Keratinocyte (primary cell): ENCODE measurements at regions not wholly inside any gene's neighbourhood (a gene's known extent, or its start where the extent isn't known, plus 50 kb on each side); places are given as distances from the start of the nearest gene placed in this dataset.

Source experiments
- DNase-seq: peaks from one replicate; pipeline ENCODE4 v3.0.0-alpha.2; 2011; ENCODE audit warnings: low read depth, missing footprints, low spot score
- FAIRE-seq: peaks from 2 replicates; lab custom pipeline; 2011; peaks lifted over from hg19 to GRCh38; lab: Jason Lieb, UNC
- H2AFZ ChIP-seq: 2 replicates; pipeline ENCODE4 v1.6.0; 2012; ENCODE audit warnings: low read length, control low read depth, inconsistent platforms; ENCODE audit not compliant: control insufficient read depth
- H3K27ac ChIP-seq: 2 replicates; pipeline ENCODE4 v1.5.1; 2011; ENCODE audit warnings: low read length; ENCODE audit not compliant: control insufficient read depth, insufficient read depth
- H3K27me3 ChIP-seq: 3 replicates; pipeline ENCODE4 v1.6.0; 2011; ENCODE audit warnings: low read length; ENCODE audit not compliant: control insufficient read depth, insufficient read depth; ENCODE audit errors: extremely low read depth
- H3K36me3 ChIP-seq, 2 experiments: 2 replicates in 1 of 2; 3 replicates in 1 of 2; pipeline ENCODE4 v1.5.1; 2011; ENCODE audit warnings: low read length in 2 of 2, mild to moderate bottlenecking in 1 of 2; ENCODE audit not compliant: control insufficient read depth in 2 of 2, insufficient read depth in 2 of 2; ENCODE audit errors: extremely low read depth in 1 of 2
- H3K4me1 ChIP-seq: 3 replicates; pipeline ENCODE4 v1.5.1; 2011; ENCODE audit warnings: low read length; ENCODE audit not compliant: control insufficient read depth, insufficient read depth; ENCODE audit errors: extremely low read depth
- H3K4me2 ChIP-seq: 3 replicates; pipeline ENCODE4 v1.6.0; 2011; ENCODE audit warnings: low read depth, low read length; ENCODE audit not compliant: control insufficient read depth, insufficient read depth; ENCODE audit errors: extremely low read depth
- H3K4me3 ChIP-seq, 3 experiments: fragments of 200-600 bp in 1 of 3; sonication (generic) in 1 of 3; 2 replicates in 2 of 3; 3 replicates in 1 of 3; pipeline ENCODE4 v1.5.1; 2011 to 2016; ENCODE audit warnings: low read length in 3 of 3, mild to moderate bottlenecking in 3 of 3, control low read depth in 2 of 3, inconsistent platforms in 1 of 3, low read depth in 1 of 3, mixed read lengths in 1 of 3, mixed run types in 1 of 3, moderate library complexity in 1 of 3; ENCODE audit not compliant: control insufficient read depth in 2 of 3, insufficient read depth in 2 of 3; ENCODE audit errors: extremely low read depth in 1 of 3
- H3K79me2 ChIP-seq: 2 replicates; pipeline ENCODE4 v1.6.0; 2012; ENCODE audit warnings: low read length; ENCODE audit not compliant: control insufficient read depth, insufficient read depth
- H3K9ac ChIP-seq: 3 replicates; pipeline ENCODE4 v1.6.0; 2011; ENCODE audit warnings: low read length; ENCODE audit not compliant: control insufficient read depth, insufficient read depth; ENCODE audit errors: extremely low read depth
- H3K9me1 ChIP-seq: 3 replicates; pipeline ENCODE4 v1.6.0; 2011; ENCODE audit warnings: low read length; ENCODE audit not compliant: control insufficient read depth, insufficient read depth; ENCODE audit errors: extremely low read depth
- H3K9me3 ChIP-seq: 2 replicates; pipeline ENCODE4 v1.5.1; 2012; ENCODE audit warnings: low read depth, low read length; ENCODE audit not compliant: control insufficient read depth
- H4K20me1 ChIP-seq: 3 replicates; pipeline ENCODE4 v1.6.0; 2011; ENCODE audit warnings: low read length; ENCODE audit not compliant: control insufficient read depth, insufficient read depth; ENCODE audit errors: extremely low read depth
- EZH2 ChIP-seq: IDR thresholded peaks from one replicate; pipeline ENCODE4 v1.6.1; 2012; ENCODE audit warnings: inconsistent platforms, mild to moderate bottlenecking, low read length, moderate library complexity
- dilution Hi-C: fragments of 300-500 bp; cut with MboI; formaldehyde crosslinking; loops from one replicate; pipeline ENCODE4 v1.7.0; 2020; ENCODE audit warnings: low sequenced_read_pairs; ENCODE audit not compliant: extremely low pct_ligation_motif_present
- TF ChIP-seq, protein P1 (sequence below), 3 experiments: IDR thresholded peaks in 1 of 3; conservative IDR thresholded peaks in 1 of 3; optimal IDR thresholded peaks in 1 of 3; 2 replicates in 2 of 3; 3 replicates in 1 of 3; pipeline versions ENCODE3 to v1.5.1; 2011; ENCODE audit warnings: low read length in 3 of 3, mild to moderate bottlenecking in 3 of 3, moderate library complexity in 2 of 3, control low read depth in 1 of 3, inconsistent platforms in 1 of 3; ENCODE audit not compliant: insufficient read depth in 2 of 3; ENCODE audit errors: extremely low read depth in 1 of 3

- no peak overlapping the region for H3K4me3 ChIP-seq
- H3K79me2 ChIP-seq: no peaks in the 10 kb centered on the region
- TF ChIP-seq, protein P1, sequence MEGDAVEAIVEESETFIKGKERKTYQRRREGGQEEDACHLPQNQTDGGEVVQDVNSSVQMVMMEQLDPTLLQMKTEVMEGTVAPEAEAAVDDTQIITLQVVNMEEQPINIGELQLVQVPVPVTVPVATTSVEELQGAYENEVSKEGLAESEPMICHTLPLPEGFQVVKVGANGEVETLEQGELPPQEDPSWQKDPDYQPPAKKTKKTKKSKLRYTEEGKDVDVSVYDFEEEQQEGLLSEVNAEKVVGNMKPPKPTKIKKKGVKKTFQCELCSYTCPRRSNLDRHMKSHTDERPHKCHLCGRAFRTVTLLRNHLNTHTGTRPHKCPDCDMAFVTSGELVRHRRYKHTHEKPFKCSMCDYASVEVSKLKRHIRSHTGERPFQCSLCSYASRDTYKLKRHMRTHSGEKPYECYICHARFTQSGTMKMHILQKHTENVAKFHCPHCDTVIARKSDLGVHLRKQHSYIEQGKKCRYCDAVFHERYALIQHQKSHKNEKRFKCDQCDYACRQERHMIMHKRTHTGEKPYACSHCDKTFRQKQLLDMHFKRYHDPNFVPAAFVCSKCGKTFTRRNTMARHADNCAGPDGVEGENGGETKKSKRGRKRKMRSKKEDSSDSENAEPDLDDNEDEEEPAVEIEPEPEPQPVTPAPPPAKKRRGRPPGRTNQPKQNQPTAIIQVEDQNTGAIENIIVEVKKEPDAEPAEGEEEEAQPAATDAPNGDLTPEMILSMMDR (optimal IDR thresholded peaks at IDR 0.05 in 1 of 3, IDR thresholded peaks at IDR 0.05 in 1 of 3, conservative IDR thresholded peaks at IDR 0.05 in 1 of 3; ENCODE audit: extremely low read depth in 1 of 3, insufficient read depth in 2 of 3, low read length in 3 of 3): no peak
- TF ChIP-seq EZH2: no peak
- H4K20me1 ChIP-seq: no peaks in the 10 kb centered on the region
- no peaks in the 10 kb centered on the region for H3K27me3 ChIP-seq
- FAIRE-seq: no peak
- no peak overlapping the region for H2AFZ ChIP-seq
- H3K9me3 ChIP-seq: no peaks in the 10 kb centered on the region
- H3K4me2 ChIP-seq: no peak overlapping the region
- dilution Hi-C loops: no loop called here
- no peak overlapping the region for H3K9ac ChIP-seq
- H3K27ac ChIP-seq: no peak overlapping the region
- H3K36me3 ChIP-seq: no peaks in the 10 kb centered on the region
- H3K4me1 ChIP-seq: no peaks in the 10 kb centered on the region
- H3K9me1 ChIP-seq: no peaks in the 10 kb centered on the region
- no peak for DNase-seq
These were observed 133.8 kb upstream of the MCTP2 start for GRCh38 chr15:94097552-94097951.

DNA sequence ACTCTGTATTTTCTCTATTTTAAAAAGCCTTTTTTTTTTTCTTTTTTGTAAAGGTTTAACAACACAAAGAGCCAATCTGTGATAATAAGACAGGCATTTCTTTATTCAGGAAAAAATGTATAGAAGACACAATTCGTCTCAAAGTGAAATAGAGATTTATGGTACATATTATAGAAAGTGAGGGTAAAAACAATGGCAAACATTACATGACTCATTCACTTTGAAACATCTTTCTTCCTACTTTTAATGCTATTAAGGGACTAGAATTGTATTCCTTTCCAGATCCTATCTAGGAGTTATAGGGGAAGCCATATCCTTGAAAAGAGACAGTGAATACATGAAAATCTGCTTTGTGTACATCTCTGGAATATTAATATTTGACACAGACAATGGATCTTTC, 137.1 kb upstream of the MCTP2 start:
- H3K9ac ChIP-seq: no peak overlapping the region
- DNase-seq (no peak), FAIRE-seq (no peak)
- H3K27me3 ChIP-seq: peaks cover 4% of the 10 kb centered on the region
- no peaks in the 10 kb centered on the region for H3K9me1 ChIP-seq
- H3K36me3 ChIP-seq: no peaks in the 10 kb centered on the region
- no peaks in the 10 kb centered on the region for H3K9me3 ChIP-seq
- H3K27ac ChIP-seq: no peak overlapping the region
- no peaks in the 10 kb centered on the region for H4K20me1 ChIP-seq
- no peak overlapping the region for H2AFZ ChIP-seq
- no peak overlapping the region for H3K4me3 ChIP-seq
- dilution Hi-C loops: no loop called here
- H3K4me1 ChIP-seq: no peaks in the 10 kb centered on the region
- H3K4me2 ChIP-seq: no peak overlapping the region
- TF ChIP-seq EZH2: no peak
- TF ChIP-seq, protein P1 (optimal IDR thresholded peaks at IDR 0.05 in 1 of 3, IDR thresholded peaks at IDR 0.05 in 1 of 3, conservative IDR thresholded peaks at IDR 0.05 in 1 of 3; ENCODE audit: extremely low read depth in 1 of 3, insufficient read depth in 2 of 3, low read length in 3 of 3): no peak
- no peaks in the 10 kb centered on the region for H3K79me2 ChIP-seq
